ENCODE measurements at regions not wholly inside any gene's neighbourhood (a gene's known extent, or its start where the extent isn't known, plus 50 kb on each side); places are given as distances from the start of the nearest gene placed in this dataset.
"Not testable (repeated sequence)": the region's sequence is repeated elsewhere in the genome, so short reads cannot be mapped to it uniquely, and the experiment has no call there.

DNA sequence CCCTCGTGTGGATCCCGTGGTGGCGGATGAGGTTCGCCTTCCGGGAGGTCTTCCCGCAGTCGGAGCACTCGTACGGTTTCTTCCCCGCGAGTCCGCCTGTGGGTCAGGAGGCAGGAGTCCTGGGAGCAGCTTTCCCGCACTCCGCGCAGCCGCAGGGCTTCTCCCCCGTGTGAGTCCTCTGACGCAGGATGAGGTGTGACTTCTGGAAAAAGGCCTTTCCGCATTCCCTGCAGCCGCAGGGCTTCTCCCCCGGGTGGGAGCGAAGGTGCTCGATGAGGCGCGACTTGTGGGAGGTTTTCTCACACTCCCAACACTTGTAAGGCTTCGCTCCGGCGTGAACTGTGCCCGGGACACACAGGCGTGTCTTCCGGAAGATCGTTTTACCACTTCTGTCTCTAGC is 68.8 kb upstream of the WIPI2 start:
- intact Hi-C loops (cut with DNase I); H3K4me3 ChIP-seq; DNase-seq; H3K4me1 ChIP-seq; H3K27ac ChIP-seq; H3K27me3 ChIP-seq; H3K36me3 ChIP-seq; H3K9me3 ChIP-seq: not testable (repeated sequence)
- WGBS, 2 donors, result 91 to 93% methylated on average over 24 to 26 of the region's 32 CpGs

DNA sequence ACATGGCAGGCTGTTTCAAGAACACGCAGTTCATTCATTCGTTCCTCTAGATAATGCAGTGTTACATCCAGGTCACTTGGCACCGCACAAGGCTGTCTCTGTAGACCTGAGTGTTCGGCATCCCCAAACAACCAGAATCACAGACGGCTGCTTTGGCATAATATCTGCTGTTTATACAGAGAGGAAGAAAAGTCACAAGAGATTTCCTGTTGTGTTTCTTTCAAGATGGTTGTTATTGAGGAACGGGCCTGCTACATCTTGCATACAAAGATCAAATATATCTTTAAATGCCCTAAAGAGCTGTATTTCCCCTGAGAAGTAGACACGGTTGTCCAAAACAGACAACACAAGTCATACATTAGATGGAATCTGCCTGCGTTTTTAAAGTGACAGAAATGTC is 58.8 kb upstream of the WIPI2 start:
- H3K27me3 ChIP-seq; intact Hi-C loops (cut with DNase I): not testable (repeated sequence)

DNA sequence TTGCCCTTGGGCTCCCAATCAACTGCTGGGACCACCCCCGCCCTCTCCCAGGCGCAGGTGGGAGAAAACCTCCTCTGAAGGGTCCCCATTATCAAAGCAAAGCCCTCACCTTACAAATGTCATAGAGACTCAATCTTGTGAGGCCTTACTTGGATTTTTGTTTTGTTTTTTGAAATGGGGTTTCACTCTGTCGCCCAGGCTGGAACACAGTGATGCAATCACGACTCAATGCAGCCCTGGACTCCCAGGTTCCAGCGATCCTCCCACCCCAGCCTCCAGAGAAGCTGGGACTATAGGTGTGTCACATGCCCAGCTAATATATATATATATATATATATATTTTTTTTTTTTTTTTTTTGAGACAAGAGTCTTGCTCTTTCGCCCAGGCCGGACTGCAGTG is 57.5 kb upstream of the WIPI2 start:
- intact Hi-C loops (cut with DNase I), result no loop called here
- no peaks in the 10 kb centered on the region for H3K4me1 ChIP-seq
- no peak for DNase-seq

More for the DNA sequence above, 58.8 kb upstream of the WIPI2 start:
- not testable (repeated sequence) for H3K36me3 ChIP-seq, H3K9me3 ChIP-seq, H3K4me3 ChIP-seq, DNase-seq, H3K4me1 ChIP-seq, H3K27ac ChIP-seq
- WGBS, 2 donors, result 54 to 77% methylated on average over 7 to 8 of the region's 8 CpGs

DNA sequence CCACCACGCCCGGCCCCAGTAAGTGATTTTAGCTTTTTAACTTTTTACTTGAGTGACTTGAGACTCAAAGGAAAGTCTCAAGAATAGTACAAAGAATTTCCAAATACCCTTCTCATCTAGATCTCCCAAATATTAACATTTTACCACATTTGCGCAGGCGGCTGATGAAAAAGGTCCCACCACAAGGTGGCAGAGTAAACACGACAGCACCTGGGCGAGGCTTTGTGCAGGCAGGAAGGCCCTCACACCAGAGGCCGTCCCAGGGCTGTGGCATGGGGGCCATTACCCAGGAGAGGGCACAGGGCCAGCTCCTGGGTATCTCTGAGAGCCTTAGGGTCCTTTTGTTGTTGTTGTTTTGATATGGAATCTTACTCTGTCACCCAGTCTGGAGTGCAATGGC is 50.0 kb upstream of the WIPI2 start:
- no peak overlapping the region for H3K27ac ChIP-seq
- WGBS, 2 donors, result 40 to 51% methylated on average over 7 of the region's 7 CpGs
- H3K4me1 ChIP-seq, result no peaks in the 10 kb centered on the region
- no peak for TF ChIP-seq EP300 (IDR thresholded peaks at IDR 0.05)
- TF ChIP-seq, protein P1, sequence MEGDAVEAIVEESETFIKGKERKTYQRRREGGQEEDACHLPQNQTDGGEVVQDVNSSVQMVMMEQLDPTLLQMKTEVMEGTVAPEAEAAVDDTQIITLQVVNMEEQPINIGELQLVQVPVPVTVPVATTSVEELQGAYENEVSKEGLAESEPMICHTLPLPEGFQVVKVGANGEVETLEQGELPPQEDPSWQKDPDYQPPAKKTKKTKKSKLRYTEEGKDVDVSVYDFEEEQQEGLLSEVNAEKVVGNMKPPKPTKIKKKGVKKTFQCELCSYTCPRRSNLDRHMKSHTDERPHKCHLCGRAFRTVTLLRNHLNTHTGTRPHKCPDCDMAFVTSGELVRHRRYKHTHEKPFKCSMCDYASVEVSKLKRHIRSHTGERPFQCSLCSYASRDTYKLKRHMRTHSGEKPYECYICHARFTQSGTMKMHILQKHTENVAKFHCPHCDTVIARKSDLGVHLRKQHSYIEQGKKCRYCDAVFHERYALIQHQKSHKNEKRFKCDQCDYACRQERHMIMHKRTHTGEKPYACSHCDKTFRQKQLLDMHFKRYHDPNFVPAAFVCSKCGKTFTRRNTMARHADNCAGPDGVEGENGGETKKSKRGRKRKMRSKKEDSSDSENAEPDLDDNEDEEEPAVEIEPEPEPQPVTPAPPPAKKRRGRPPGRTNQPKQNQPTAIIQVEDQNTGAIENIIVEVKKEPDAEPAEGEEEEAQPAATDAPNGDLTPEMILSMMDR (IDR thresholded peaks at IDR 0.05), result peak in 1 of 4 experiments; percentile 32
- H3K4me3 ChIP-seq, result no peak overlapping the region
- intact Hi-C loops (cut with DNase I), result no loop called here
- no peaks in the 10 kb centered on the region for H3K27me3 ChIP-seq
- no peaks in the 10 kb centered on the region for H3K36me3 ChIP-seq
- no peak for DNase-seq
- H3K9me3 ChIP-seq, result no peaks in the 10 kb centered on the region

More for the DNA sequence above, 57.5 kb upstream of the WIPI2 start:
- no peaks in the 10 kb centered on the region for H3K36me3 ChIP-seq
- H3K4me3 ChIP-seq, result no peak overlapping the region
- no peak overlapping the region for H3K27ac ChIP-seq
- H3K27me3 ChIP-seq, result no peaks in the 10 kb centered on the region
- H3K9me3 ChIP-seq, result no peaks in the 10 kb centered on the region
- WGBS, 2 donors, result 78 to 91% methylated on average over 7 of the region's 7 CpGs
- TF ChIP-seq POLR2A (IDR thresholded peaks at IDR 0.05) (no peak), POLR2AphosphoS5 (IDR thresholded peaks at IDR 0.05) (no peak), EP300 (IDR thresholded peaks at IDR 0.05) (no peak)
- TF ChIP-seq, protein P1 (IDR thresholded peaks at IDR 0.05), result no peak
